GM18511 (cell line): ENCODE measurements at regions not wholly inside any gene's neighbourhood (a gene's known extent, or its start where the extent isn't known, plus 50 kb on each side); places are given as distances from the start of the nearest gene placed in this dataset.
"Not testable (repeated sequence)": the region's sequence is repeated elsewhere in the genome, so short reads cannot be mapped to it uniquely, and the experiment has no call there.

Experiments used
- ATAC-seq: cut with Tn5 transposase; IDR thresholded peaks from one replicate; pipeline ENCODE4 v1.9.1; 2021; ENCODE audit warnings: mild to moderate bottlenecking, moderate library complexity; ENCODE audit not compliant: unreplicated experiment

GRCh38 chr3:105976196-105976595 is 107.4 kb upstream of the CBLB start:
- no peak for ATAC-seq

- no peak for ATAC-seq
Observed at GRCh38 chr3:105979961-105980360, 111.1 kb upstream of the CBLB start.

- no peak for ATAC-seq
Observed at GRCh38 chr3:105982207-105982606, 113.4 kb upstream of the CBLB start.

GRCh38 chr3:105984837-105985236 is 116.0 kb upstream of the CBLB start:
- ATAC-seq, result no peak

GRCh38 chr3:105986343-105986742 is 117.5 kb upstream of the CBLB start:
- not testable (repeated sequence) for ATAC-seq

GRCh38 chr3:105987809-105988208 is 119.0 kb upstream of the CBLB start:
- no peak for ATAC-seq

- ATAC-seq, result no peak
Observed at GRCh38 chr3:105988540-105989212, 119.9 kb upstream of the CBLB start.

GRCh38 chr3:105996781-105997180 is 128.0 kb upstream of the CBLB start:
- ATAC-seq, result no peak

GRCh38 chr3:105997466-105997799 is 128.6 kb upstream of the CBLB start:
- ATAC-seq, result no peak

- no peak for ATAC-seq
Observed at GRCh38 chr3:105997800-105998526, 129.2 kb upstream of the CBLB start.

GRCh38 chr3:105999856-106000255 is 131.0 kb upstream of the CBLB start:
- ATAC-seq, result no peak

GRCh38 chr3:106001923-106002322 is 133.1 kb upstream of the CBLB start:
- no peak for ATAC-seq

- no peak for ATAC-seq
Observed at GRCh38 chr3:106004137-106004681, 135.4 kb upstream of the CBLB start.

GRCh38 chr3:106004826-106005225 is 136.0 kb upstream of the CBLB start:
- ATAC-seq, result no peak

GRCh38 chr3:106006001-106006400 is 137.2 kb upstream of the CBLB start:
- no peak for ATAC-seq

GRCh38 chr3:106006571-106006970 is 137.8 kb upstream of the CBLB start:
- no peak for ATAC-seq

GRCh38 chr3:106007512-106007911 is 138.7 kb upstream of the CBLB start:
- no peak for ATAC-seq

GRCh38 chr3:106008766-106009165 is 140.0 kb upstream of the CBLB start:
- ATAC-seq, result no peak

- ATAC-seq, result no peak
Observed at GRCh38 chr3:106010829-106011228, 142.0 kb upstream of the CBLB start.

GRCh38 chr3:106013971-106014370 is 145.2 kb upstream of the CBLB start:
- no peak for ATAC-seq

GRCh38 chr3:106014518-106014917 is 145.7 kb upstream of the CBLB start:
- ATAC-seq, result no peak

GRCh38 chr3:106014971-106015370 is 146.2 kb upstream of the CBLB start:
- no peak for ATAC-seq
